ENCODE measurements at regions not wholly inside any gene's neighbourhood (a gene's known extent, or its start where the extent isn't known, plus 50 kb on each side); places are given as distances from the start of the nearest gene placed in this dataset.

DNA sequence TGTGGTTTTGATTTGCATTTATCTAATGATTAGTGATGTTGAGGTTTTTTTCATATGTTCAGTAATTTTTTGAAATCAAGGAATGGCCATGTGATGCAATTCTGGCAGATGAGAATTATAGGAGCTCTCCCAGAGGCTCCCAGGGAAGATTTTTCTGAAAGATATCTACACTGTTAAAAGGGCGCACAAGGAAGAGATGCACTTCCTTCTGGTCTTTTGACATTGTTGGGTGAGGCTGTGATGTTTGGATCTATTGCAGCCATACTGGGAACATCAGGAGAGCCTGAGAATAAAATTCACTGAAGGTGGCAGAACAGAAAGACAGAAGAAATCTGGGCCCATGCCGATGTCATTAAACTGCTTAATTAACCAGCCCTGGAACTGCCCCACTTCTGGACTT is 108.5 kb downstream of the DDX1 start:
- CTCF ChIA-PET: no interaction called here
- Mint-ChIP-seq H3K36me3 (ENCODE audit: low read depth) (no peaks in the 10 kb centered on the region), H3K4me3 (no peak overlapping the region), H3K9me3 (no peaks in the 10 kb centered on the region), H3K4me1 (ENCODE audit: low read depth) (no peaks in the 10 kb centered on the region), H3K27me3 (no peaks in the 10 kb centered on the region), H3K27ac (no peak overlapping the region)
- no peak for DNase-seq
- intact Hi-C loops (cut with micrococcal nuclease): no loop called here
- POLR2A ChIA-PET: no interaction called here
- no peak for ATAC-seq
- TF ChIP-seq, protein P1, sequence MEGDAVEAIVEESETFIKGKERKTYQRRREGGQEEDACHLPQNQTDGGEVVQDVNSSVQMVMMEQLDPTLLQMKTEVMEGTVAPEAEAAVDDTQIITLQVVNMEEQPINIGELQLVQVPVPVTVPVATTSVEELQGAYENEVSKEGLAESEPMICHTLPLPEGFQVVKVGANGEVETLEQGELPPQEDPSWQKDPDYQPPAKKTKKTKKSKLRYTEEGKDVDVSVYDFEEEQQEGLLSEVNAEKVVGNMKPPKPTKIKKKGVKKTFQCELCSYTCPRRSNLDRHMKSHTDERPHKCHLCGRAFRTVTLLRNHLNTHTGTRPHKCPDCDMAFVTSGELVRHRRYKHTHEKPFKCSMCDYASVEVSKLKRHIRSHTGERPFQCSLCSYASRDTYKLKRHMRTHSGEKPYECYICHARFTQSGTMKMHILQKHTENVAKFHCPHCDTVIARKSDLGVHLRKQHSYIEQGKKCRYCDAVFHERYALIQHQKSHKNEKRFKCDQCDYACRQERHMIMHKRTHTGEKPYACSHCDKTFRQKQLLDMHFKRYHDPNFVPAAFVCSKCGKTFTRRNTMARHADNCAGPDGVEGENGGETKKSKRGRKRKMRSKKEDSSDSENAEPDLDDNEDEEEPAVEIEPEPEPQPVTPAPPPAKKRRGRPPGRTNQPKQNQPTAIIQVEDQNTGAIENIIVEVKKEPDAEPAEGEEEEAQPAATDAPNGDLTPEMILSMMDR (IDR thresholded peaks at IDR 0.05): no peak

DNA sequence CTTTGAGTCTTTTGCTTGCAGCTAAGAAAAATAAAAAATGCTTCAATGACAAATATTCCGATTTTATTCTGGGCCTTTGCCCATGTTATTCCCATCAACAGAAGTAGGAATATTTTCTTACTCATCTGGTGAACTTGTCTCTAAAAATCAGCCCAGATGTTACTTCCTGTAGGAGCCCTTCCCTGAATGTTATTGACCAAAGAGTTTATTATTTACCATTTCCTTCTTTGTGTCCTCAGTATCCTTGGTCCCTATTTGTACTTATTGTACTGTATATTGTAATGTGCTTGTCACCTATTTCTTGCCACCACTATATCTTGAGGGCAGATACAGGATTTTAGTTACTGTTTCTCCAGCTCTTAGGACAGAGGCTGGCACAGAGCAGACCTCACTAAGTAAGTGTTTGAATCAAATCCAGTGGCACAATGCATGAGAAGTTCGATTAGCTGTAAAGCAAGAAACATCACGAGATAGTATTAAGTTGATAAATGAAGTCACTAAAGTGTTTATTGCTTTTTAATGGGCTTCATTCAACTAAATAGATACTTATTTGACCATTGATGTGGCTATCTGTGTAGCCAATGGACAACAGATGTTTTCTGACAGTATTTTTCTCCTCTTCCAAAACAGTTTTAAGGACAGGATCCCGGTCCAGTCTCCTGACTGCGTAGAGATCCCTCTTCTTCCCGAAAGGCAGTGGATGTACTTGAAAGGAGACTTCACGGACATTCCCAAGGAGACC is 109.1 kb downstream of the DDX1 start:
- no peaks in the 10 kb centered on the region for H3K9me3 Mint-ChIP-seq
- CTCF ChIA-PET: no interaction called here
- no peaks in the 10 kb centered on the region for H3K27me3 Mint-ChIP-seq
- TF ChIP-seq, protein P1 (IDR thresholded peaks at IDR 0.05): no peak
- H3K27ac Mint-ChIP-seq: no peak overlapping the region
- ATAC-seq (no peak), DNase-seq (no peak)
- intact Hi-C loops (cut with micrococcal nuclease): no loop called here
- H3K4me1 Mint-ChIP-seq (ENCODE audit: low read depth): no peaks in the 10 kb centered on the region
- POLR2A ChIA-PET: no interaction called here
- H3K36me3 Mint-ChIP-seq (ENCODE audit: low read depth): no peaks in the 10 kb centered on the region
- no peak overlapping the region for H3K4me3 Mint-ChIP-seq

DNA sequence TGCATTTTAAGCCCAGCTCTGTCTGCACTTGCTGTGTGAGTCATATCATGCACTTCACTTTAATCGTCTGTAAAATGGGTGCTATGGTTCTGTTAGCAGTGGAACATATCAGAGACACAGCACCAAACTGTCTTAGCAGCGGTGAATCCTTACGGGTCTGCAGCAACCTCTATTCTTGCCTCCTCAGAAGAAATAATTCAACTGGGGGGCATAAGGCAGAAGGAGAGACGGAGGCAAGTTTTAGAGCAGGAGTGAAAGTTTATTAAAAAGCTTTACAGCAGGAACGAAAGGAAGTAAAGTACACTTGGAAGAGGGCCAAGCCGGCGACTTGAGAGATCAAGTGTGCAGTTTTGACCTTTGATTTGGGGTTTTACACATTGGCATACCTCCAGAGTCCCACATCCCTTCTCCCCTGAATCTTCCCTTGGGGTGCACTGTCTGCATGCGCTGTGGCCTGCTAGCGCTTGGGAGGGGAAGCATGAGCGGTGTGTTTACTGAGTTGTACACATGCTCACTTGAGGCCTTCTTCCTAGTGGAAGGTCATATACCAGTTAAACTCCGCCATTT is 109.8 kb downstream of the DDX1 start:
- H3K36me3 Mint-ChIP-seq (ENCODE audit: low read depth): no peaks in the 10 kb centered on the region
- ChIA-PET CTCF (no interaction called here), POLR2A (interaction anchor here (0.6 kb wide), 1 partner anchor 45 kb away, joined by 3 read pairs; no protein-coding TSS in a partner anchor)
- no peak overlapping the region for H3K27ac Mint-ChIP-seq
- H3K4me1 Mint-ChIP-seq (ENCODE audit: low read depth): no peaks in the 10 kb centered on the region
- H3K27me3 Mint-ChIP-seq: no peaks in the 10 kb centered on the region
- no peaks in the 10 kb centered on the region for H3K9me3 Mint-ChIP-seq
- no peak for ATAC-seq
- intact Hi-C loops (cut with micrococcal nuclease): no loop called here
- DNase-seq: no peak
- H3K4me3 Mint-ChIP-seq: no peak overlapping the region
- TF ChIP-seq, protein P1 (IDR thresholded peaks at IDR 0.05): no peak

DNA sequence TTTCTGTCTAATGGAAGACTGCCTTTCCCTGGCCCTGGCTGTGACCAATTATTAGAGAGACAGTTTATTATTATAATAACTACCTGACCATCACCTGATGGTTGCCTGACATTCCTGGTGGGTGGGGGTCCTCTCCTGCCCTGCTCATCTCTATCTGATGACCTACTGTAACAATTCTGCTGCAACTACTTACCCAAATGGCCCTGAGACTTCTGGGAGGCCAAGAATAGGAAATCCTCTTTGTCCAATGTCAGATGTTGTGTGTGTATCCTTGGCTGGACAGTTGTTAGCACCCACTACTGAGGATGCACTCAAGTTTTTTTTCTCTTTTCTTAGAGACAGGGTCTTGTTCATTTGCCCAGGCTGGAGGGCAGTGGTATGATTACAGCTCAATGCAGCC is 110.3 kb downstream of the DDX1 start:
- Mint-ChIP-seq H3K9me3 (no peaks in the 10 kb centered on the region), H3K27ac (no peak overlapping the region), H3K4me3 (no peak overlapping the region), H3K36me3 (ENCODE audit: low read depth) (no peaks in the 10 kb centered on the region), H3K27me3 (no peaks in the 10 kb centered on the region), H3K4me1 (ENCODE audit: low read depth) (no peaks in the 10 kb centered on the region)
- ChIA-PET POLR2A (interaction anchor here (0.6 kb wide), 1 partner anchor 45 kb away, joined by 3 read pairs; no protein-coding TSS in a partner anchor), CTCF (no interaction called here)
- TF ChIP-seq, protein P1 (IDR thresholded peaks at IDR 0.05): no peak
- ATAC-seq (no peak), DNase-seq (no peak)
- intact Hi-C loops (cut with micrococcal nuclease): no loop called here

DNA sequence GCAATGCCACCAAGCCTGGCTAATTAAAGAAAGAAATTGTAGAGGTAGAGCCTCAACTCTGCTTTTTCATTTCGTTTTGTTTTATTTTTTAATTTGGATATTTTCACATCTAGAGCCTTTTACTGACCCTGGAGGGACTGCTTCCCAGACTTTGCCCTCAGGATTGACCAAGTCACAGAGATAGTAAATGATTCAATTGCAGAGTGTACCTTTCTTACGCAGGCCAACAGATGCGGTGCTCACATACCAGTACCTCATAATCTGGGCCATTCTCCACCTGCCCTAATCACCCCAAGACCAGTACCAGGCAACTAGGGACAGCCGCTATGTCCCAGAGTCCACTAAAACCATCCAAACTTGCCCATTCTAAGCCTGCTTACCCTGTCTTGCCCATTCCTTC is 110.8 kb downstream of the DDX1 start:
- ChIA-PET CTCF (no interaction called here), POLR2A (no interaction called here)
- no peak for ATAC-seq
- no peaks in the 10 kb centered on the region for H3K4me1 Mint-ChIP-seq (ENCODE audit: low read depth)
- no peaks in the 10 kb centered on the region for H3K9me3 Mint-ChIP-seq
- intact Hi-C loops (cut with micrococcal nuclease): no loop called here
- no peaks in the 10 kb centered on the region for H3K27me3 Mint-ChIP-seq
- no peak overlapping the region for H3K27ac Mint-ChIP-seq
- DNase-seq: no peak
- no peaks in the 10 kb centered on the region for H3K36me3 Mint-ChIP-seq (ENCODE audit: low read depth)
- TF ChIP-seq, protein P1 (IDR thresholded peaks at IDR 0.05): no peak
- no peak overlapping the region for H3K4me3 Mint-ChIP-seq

Data from activated CD8-positive, alpha-beta T cell treated with anti-CD3 and anti-CD28 coated beads for 36 hours (primary cell).